Vagina (tissue), 2 donors: ENCODE measurements at regions not wholly inside any gene's neighbourhood (a gene's known extent, or its start where the extent isn't known, plus 50 kb on each side); places are given as distances from the start of the nearest gene placed in this dataset.

Source experiments
- POLR2A ChIP-seq, 2 donors: fragments of 450-650 bp; IDR thresholded peaks; one replicate each; pipeline ENCODE4 v1.6.1; 2017; ENCODE audit warnings: antibody characterized with exemption in 2 of 2, mild to moderate bottlenecking in 2 of 2, moderate library complexity in 2 of 2
- TF ChIP-seq, protein P1 (sequence below), 3 experiments: fragments of 450-650 bp in 2 of 3; fragments of 200-600 bp in 1 of 3; sonication (generic) in 1 of 3; IDR thresholded peaks; one replicate each; pipeline ENCODE4 v1.5.1; 2017 to 2019; ENCODE audit warnings: antibody characterized with exemption in 3 of 3, mild to moderate bottlenecking in 2 of 3, moderate library complexity in 2 of 3

DNA sequence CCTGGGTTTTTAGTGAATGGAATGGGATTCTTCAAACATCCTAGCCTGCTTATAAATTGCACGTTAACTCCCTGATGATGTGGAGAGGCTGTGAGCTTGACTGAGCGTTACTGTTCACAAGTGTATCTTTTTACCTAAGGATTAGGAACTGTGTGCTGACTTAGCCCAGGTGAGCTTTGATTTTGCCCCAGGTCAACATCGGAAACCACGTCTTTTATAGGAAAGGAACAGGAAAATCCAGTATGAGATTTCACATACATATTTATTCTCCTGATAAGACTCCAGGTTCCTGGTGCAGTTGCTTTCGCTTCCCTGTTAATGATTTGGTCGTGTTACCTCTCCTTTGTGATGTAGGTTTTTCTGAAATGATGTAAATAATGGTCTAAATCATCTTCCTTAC is 103.2 kb upstream of the BASP1 start:
- TF ChIP-seq, protein P1, sequence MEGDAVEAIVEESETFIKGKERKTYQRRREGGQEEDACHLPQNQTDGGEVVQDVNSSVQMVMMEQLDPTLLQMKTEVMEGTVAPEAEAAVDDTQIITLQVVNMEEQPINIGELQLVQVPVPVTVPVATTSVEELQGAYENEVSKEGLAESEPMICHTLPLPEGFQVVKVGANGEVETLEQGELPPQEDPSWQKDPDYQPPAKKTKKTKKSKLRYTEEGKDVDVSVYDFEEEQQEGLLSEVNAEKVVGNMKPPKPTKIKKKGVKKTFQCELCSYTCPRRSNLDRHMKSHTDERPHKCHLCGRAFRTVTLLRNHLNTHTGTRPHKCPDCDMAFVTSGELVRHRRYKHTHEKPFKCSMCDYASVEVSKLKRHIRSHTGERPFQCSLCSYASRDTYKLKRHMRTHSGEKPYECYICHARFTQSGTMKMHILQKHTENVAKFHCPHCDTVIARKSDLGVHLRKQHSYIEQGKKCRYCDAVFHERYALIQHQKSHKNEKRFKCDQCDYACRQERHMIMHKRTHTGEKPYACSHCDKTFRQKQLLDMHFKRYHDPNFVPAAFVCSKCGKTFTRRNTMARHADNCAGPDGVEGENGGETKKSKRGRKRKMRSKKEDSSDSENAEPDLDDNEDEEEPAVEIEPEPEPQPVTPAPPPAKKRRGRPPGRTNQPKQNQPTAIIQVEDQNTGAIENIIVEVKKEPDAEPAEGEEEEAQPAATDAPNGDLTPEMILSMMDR (IDR thresholded peaks at IDR 0.05), result no peak
- TF ChIP-seq POLR2A (IDR thresholded peaks at IDR 0.05), result no peak
